SK-N-SH (cell line): ENCODE measurements at regions not wholly inside any gene's neighbourhood (a gene's known extent, or its start where the extent isn't known, plus 50 kb on each side); places are given as distances from the start of the nearest gene placed in this dataset.

Experiments used
- CTCF ChIA-PET: fragments of 300-600, 350-600 bp; formaldehyde crosslinking; extraction: SDS; loops from one replicate; lab custom pipeline; 2021; lab: Yijun Ruan, JAX
- POLR2A ChIA-PET: fragments of 350-600 bp; sonication (Branson Sonifier 250); formaldehyde crosslinking; extraction: SDS; loops from one replicate; lab custom pipeline; 2020; ENCODE audit warnings: antibody characterized with exemption, inconsistent platforms; lab: Yijun Ruan, JAX
- DNase-seq: peaks from one replicate; pipeline ENCODE4 v3.0.0; 2012
- H2AFZ ChIP-seq: fragments of 200-600 bp; sonication (generic); 2 replicates; pipeline ENCODE4 v1.8.1; 2016; ENCODE audit warnings: antibody characterized with exemption, mild to moderate bottlenecking, low read depth
- H3F3A ChIP-seq: fragments of 200-600 bp; sonication (generic); replicated peaks from 2 replicates; pipeline ENCODE3; 2016; ENCODE audit warnings: antibody characterized with exemption, mild to moderate bottlenecking; ENCODE audit not compliant: insufficient read depth
- H3K27ac ChIP-seq, 2 experiments: fragments of 200-500 bp in 1 of 2; fragments of 200-600 bp in 1 of 2; sonication (Bioruptor generic) in 1 of 2; sonication (generic), shearing (Covaris generic) in 1 of 2; 2 replicates each; pipeline versions ENCODE4 v1.5.1 to v1.6.1; 2014 to 2016; ENCODE audit warnings: low read depth in 2 of 2, inconsistent platforms in 1 of 2, low read length in 1 of 2, mild to moderate bottlenecking in 1 of 2, mixed read lengths in 1 of 2
- H3K27me3 ChIP-seq: fragments of 200-600 bp; sonication (generic), shearing (Covaris generic); 2 replicates; pipeline ENCODE4 v1.6.1; 2016; ENCODE audit warnings: mixed run types; ENCODE audit not compliant: insufficient read depth
- H3K36me3 ChIP-seq, 2 experiments: fragments of 200-500 bp in 1 of 2; fragments of 200-600 bp in 1 of 2; sonication (Bioruptor generic) in 1 of 2; sonication (generic) in 1 of 2; replicated peaks in 1 of 2; 2 replicates each; pipeline versions ENCODE3 to v1.5.1; 2014 to 2016; ENCODE audit warnings: low read length in 1 of 2, mild to moderate bottlenecking in 1 of 2; ENCODE audit not compliant: insufficient read depth in 2 of 2, control insufficient read depth in 1 of 2
- H3K4me1 ChIP-seq, 2 experiments: fragments of 200-500 bp in 1 of 2; fragments of 200-600 bp in 1 of 2; sonication (Bioruptor generic) in 1 of 2; sonication (generic), shearing (Covaris generic) in 1 of 2; 2 replicates each; pipeline versions ENCODE4 v1.5.1 to v1.6.1; 2014 to 2016; ENCODE audit warnings: low read depth in 1 of 2, low read length in 1 of 2, mixed run types in 1 of 2; ENCODE audit not compliant: insufficient read depth in 2 of 2, control insufficient read depth in 1 of 2
- H3K4me2 ChIP-seq: fragments of 200-600 bp; sonication (generic), shearing (Covaris generic); 2 replicates; pipeline ENCODE4 v1.6.1; 2017; ENCODE audit warnings: mixed run types
- H3K4me3 ChIP-seq, 2 experiments: fragments of 200-500 bp in 1 of 2; fragments of 200-600 bp in 1 of 2; sonication (Bioruptor generic) in 1 of 2; sonication (generic), shearing (Covaris generic) in 1 of 2; 2 replicates each; pipeline versions ENCODE4 v1.5.1 to v1.8.1; 2014 to 2016; ENCODE audit warnings: low read depth in 2 of 2, inconsistent platforms in 1 of 2, low read length in 1 of 2, mild to moderate bottlenecking in 1 of 2, mixed read lengths in 1 of 2, moderate library complexity in 1 of 2
- H3K79me2 ChIP-seq: fragments of 200-600 bp; sonication (generic); 2 replicates; pipeline ENCODE4 v1.8.1; 2017; ENCODE audit warnings: mild to moderate bottlenecking; ENCODE audit not compliant: insufficient read depth
- H3K9ac ChIP-seq: fragments of 200-600 bp; sonication (generic); 2 replicates; pipeline ENCODE4 v1.6.1; 2017; ENCODE audit warnings: mixed run types
- H3K9me2 ChIP-seq: fragments of 200-600 bp; sonication (generic); 2 replicates; pipeline ENCODE4 v1.6.1; 2017; ENCODE audit warnings: mixed run types
- H3K9me3 ChIP-seq: fragments of 200-600 bp; sonication (generic); 2 replicates; pipeline ENCODE4 v1.6.1; 2017; ENCODE audit warnings: mixed run types, mild to moderate bottlenecking, moderate library complexity
- H4K20me1 ChIP-seq: fragments of 200-600 bp; sonication (generic); 2 replicates; pipeline ENCODE4 v1.6.1; 2017; ENCODE audit warnings: mild to moderate bottlenecking, mixed run types; ENCODE audit not compliant: insufficient read depth
- CHD2 ChIP-seq: fragments of 150-350 bp; IDR thresholded peaks from 2 replicates; pipeline ENCODE4 v1.6.1; 2018; ENCODE audit warnings: low read length; ENCODE audit not compliant: partially characterized antibody
- EP300 ChIP-seq, 2 experiments: IDR thresholded peaks; 2 replicates each; pipeline versions ENCODE4 v1.4.0 to v1.6.1; 2012; ENCODE audit warnings: borderline replicate concordance in 1 of 2, low read depth in 1 of 2, low read length in 1 of 2
- EZH2phosphoT487 ChIP-seq: fragments of 200-600 bp; sonication (generic); IDR thresholded peaks from 2 replicates; pipeline ENCODE4 v1.6.1; 2017; ENCODE audit warnings: low read depth, mixed run types, mild to moderate bottlenecking, antibody characterized with exemption, moderate library complexity, borderline replicate concordance
- FOXM1 ChIP-seq: IDR thresholded peaks from 2 replicates; pipeline ENCODE4 v1.4.0; 2012; ENCODE audit warnings: low read depth, mild to moderate bottlenecking
- JUND ChIP-seq: IDR thresholded peaks from 2 replicates; pipeline ENCODE4 v1.4.0; 2012
- NFIC ChIP-seq: IDR thresholded peaks from 2 replicates; pipeline ENCODE4 v1.4.0; 2012; ENCODE audit warnings: borderline replicate concordance
- NRF1 ChIP-seq: IDR thresholded peaks from 2 replicates; pipeline ENCODE4 v1.6.1; 2012; ENCODE audit warnings: low read depth, mild to moderate bottlenecking, low read length
- RFX5 ChIP-seq: IDR thresholded peaks from 2 replicates; pipeline ENCODE4 v1.6.1; 2012; ENCODE audit warnings: mild to moderate bottlenecking, improper control_type of control experiment, low read length
- SIN3A ChIP-seq: IDR thresholded peaks from 2 replicates; pipeline ENCODE4 v1.6.1; 2012; ENCODE audit warnings: low read depth, mild to moderate bottlenecking, low read length, moderate library complexity, borderline replicate concordance
- SMC3 ChIP-seq: IDR thresholded peaks from 2 replicates; pipeline ENCODE4 v1.6.1; 2012; ENCODE audit warnings: low read depth, low read length, improper control_type of control experiment
- TAF1 ChIP-seq: IDR thresholded peaks from 2 replicates; pipeline ENCODE4 v1.6.1; 2012; ENCODE audit warnings: low read depth, mild to moderate bottlenecking, low read length, moderate library complexity, borderline replicate concordance
- WGBS: methylation state at CpG from one replicate; pipeline ENCODE4 v1.1.6; 2017; ENCODE audit warnings: low lambda C conversion rate; 5-methylcytosine and 5-hydroxymethylcytosine counted together
- TF ChIP-seq, protein P1 (sequence below): IDR thresholded peaks from 2 replicates; pipeline ENCODE4 v1.4.0; 2012; ENCODE audit warnings: low read depth, borderline replicate concordance
- TF ChIP-seq, protein P2 (sequence below): IDR thresholded peaks from 2 replicates; pipeline ENCODE4 v1.6.1; 2012; ENCODE audit warnings: mild to moderate bottlenecking, low read depth, low read length, moderate library complexity

DNA sequence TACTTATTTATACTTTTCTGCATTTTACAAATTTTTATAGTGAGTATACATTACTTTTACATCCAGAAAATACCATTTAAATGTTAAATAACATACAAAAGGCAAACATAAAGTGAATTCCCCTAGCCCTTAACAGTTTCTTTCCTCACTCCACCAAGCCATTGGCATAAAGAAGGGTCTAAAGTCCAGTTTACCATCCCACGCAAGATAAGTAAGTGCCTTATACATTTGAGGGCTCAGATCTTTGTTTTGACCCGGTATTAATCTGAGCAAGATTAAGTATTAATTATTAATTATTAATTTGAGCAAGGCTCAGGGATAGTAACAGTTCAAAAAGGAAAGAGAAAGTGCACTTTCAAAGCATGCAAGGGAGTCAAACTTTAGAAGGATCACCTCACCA lies 182.9 kb downstream of the DICER1 start:
- DNase-seq = no peak
- TF ChIP-seq, protein P1, sequence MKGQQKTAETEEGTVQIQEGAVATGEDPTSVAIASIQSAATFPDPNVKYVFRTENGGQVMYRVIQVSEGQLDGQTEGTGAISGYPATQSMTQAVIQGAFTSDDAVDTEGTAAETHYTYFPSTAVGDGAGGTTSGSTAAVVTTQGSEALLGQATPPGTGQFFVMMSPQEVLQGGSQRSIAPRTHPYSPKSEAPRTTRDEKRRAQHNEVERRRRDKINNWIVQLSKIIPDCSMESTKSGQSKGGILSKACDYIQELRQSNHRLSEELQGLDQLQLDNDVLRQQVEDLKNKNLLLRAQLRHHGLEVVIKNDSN = no peak
- TF ChIP-seq TAF1 = no peak
- TF ChIP-seq, all 33 proteins: peak for 0
- no peaks in the 10 kb centered on the region for H3K4me1 ChIP-seq
- no peaks in the 10 kb centered on the region for H3K36me3 ChIP-seq
- no peak overlapping the region for H2AFZ ChIP-seq
- H3K79me2 ChIP-seq = no peaks in the 10 kb centered on the region
- no peaks in the 10 kb centered on the region for H3F3A ChIP-seq
- H4K20me1 ChIP-seq = no peaks in the 10 kb centered on the region
- ChIA-PET POLR2A (no interaction called here), CTCF (no interaction called here)
- no peaks in the 10 kb centered on the region; the same call in 1 of the 2 replicates for H3K27me3 ChIP-seq
- no peaks in the 10 kb centered on the region for H3K9me2 ChIP-seq
- H3K4me3 ChIP-seq = no peak overlapping the region
- H3K9ac ChIP-seq = no peak overlapping the region
- H3K4me2 ChIP-seq = no peak overlapping the region
- 32% methylated on average over 2 of the region's 2 CpGs for WGBS
- no peaks in the 10 kb centered on the region for H3K9me3 ChIP-seq
- no peak overlapping the region for H3K27ac ChIP-seq

DNA sequence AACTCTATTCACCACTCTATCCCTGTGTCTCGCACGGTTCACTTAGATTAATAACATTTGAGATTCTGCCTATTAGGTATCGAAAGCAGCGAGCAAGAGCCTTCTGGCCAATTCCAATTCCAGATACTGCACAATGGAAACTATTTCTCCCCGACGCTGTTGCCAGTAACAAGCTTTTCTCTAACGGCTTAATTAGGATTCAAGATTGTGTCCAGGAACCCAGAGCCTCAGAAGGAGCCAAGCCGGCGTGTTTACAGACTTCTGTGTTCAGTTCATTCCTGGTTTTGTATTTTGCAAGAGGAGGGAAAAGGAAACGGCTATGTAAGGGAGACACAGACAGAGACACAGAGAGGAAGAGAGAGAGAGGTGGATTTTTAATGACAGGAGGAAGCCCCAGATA lies 185.6 kb downstream of the DICER1 start:
- Histone ChIP-seq H3K27me3 (no peaks in the 10 kb centered on the region; the same call in 1 of the 2 replicates), H4K20me1 (no peaks in the 10 kb centered on the region), H3K9me3 (no peaks in the 10 kb centered on the region), H3K4me1 (no peaks in the 10 kb centered on the region), H2AFZ (no peak overlapping the region), H3K9ac (no peak overlapping the region), H3K36me3 (no peaks in the 10 kb centered on the region), H3K27ac (no peak overlapping the region), H3K9me2 (no peaks in the 10 kb centered on the region), H3F3A (no peaks in the 10 kb centered on the region)
- no peak for DNase-seq
- ChIA-PET CTCF (no interaction called here), POLR2A (no interaction called here)
- 59% methylated on average over 10 of the region's 10 CpGs for WGBS
- TF ChIP-seq SMC3 (no peak), RFX5 (no peak), SIN3A (no peak), EP300 (IDR thresholded peaks at IDR 0.05; ENCODE audit: borderline replicate concordance in 1 of 2, low read depth in 1 of 2, low read length in 1 of 2) (no peak), EZH2phosphoT487 (no peak), FOXM1 (no peak), NRF1 (no peak), NFIC (no peak), JUND (no peak), CHD2 (no peak)
- TF ChIP-seq, protein P2, sequence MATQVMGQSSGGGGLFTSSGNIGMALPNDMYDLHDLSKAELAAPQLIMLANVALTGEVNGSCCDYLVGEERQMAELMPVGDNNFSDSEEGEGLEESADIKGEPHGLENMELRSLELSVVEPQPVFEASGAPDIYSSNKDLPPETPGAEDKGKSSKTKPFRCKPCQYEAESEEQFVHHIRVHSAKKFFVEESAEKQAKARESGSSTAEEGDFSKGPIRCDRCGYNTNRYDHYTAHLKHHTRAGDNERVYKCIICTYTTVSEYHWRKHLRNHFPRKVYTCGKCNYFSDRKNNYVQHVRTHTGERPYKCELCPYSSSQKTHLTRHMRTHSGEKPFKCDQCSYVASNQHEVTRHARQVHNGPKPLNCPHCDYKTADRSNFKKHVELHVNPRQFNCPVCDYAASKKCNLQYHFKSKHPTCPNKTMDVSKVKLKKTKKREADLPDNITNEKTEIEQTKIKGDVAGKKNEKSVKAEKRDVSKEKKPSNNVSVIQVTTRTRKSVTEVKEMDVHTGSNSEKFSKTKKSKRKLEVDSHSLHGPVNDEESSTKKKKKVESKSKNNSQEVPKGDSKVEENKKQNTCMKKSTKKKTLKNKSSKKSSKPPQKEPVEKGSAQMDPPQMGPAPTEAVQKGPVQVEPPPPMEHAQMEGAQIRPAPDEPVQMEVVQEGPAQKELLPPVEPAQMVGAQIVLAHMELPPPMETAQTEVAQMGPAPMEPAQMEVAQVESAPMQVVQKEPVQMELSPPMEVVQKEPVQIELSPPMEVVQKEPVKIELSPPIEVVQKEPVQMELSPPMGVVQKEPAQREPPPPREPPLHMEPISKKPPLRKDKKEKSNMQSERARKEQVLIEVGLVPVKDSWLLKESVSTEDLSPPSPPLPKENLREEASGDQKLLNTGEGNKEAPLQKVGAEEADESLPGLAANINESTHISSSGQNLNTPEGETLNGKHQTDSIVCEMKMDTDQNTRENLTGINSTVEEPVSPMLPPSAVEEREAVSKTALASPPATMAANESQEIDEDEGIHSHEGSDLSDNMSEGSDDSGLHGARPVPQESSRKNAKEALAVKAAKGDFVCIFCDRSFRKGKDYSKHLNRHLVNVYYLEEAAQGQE = no peak
- TF ChIP-seq, all 33 proteins: peak for 0
- Histone ChIP-seq H3K4me2 (no peak overlapping the region), H3K79me2 (no peaks in the 10 kb centered on the region), H3K4me3 (no peak overlapping the region)
